Stimulated activated CD8-positive, alpha-beta memory T cell treated with anti-CD3 and anti-CD28 coated beads, Interleukin-15, amount 100 ng/mL, for 1 hour (primary cell): ENCODE measurements at regions not wholly inside any gene's neighbourhood (a gene's known extent, or its start where the extent isn't known, plus 50 kb on each side); places are given as distances from the start of the nearest gene placed in this dataset.

ENCODE experiments used
- DNase-seq: peaks from one replicate; pipeline ENCODE4 v3.0.0-alpha.2; 2020; ENCODE audit warnings: low read depth

DNA sequence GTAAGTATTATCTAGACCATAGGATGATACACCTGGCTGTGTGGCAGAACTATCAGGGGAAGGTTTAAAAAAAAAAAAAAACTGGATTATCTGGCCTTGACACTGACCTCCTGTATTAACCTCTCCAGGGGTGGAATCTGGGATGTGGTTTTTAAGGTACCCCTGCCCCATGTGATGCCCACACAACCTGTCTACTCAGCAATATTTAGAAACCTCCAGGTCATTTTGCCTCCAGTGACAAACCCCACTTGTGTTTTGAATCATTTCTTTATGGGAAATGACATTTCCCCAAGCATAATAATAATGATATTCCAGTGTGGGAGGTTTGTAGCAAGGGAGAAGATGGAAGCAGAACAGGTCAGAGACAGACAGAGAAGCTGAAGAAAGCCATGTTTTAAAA lies 179.1 kb downstream of the RSL24D1 start:
- no peak for DNase-seq

DNA sequence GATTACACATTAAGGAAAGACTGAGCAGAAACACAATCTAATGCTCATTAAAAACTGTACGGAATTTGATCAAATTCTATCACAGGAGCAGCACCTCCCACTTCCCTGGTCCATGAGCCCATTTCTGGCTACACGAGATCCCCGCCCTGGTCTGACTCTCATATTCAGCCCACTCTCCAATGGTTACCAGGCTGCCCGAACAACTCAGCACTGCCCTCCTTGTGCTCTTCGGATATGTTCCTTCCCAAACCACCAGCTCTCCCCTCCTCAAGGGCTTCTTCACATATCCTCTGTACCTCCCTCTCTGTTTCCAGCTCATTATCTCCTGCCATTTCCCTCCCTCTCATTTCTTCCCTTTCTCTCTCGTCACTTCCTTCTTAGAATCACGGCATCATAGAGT lies 180.5 kb downstream of the RSL24D1 start:
- no peak for DNase-seq

GRCh38 chr15:55015093-55015445 lies 181.7 kb downstream of the RSL24D1 start:
- DNase-seq = no peak

- no peak for DNase-seq
These were observed 182.2 kb downstream of the RSL24D1 start for GRCh38 chr15:55014391-55015092.

GRCh38 chr15:55008421-55008820 lies 188.3 kb downstream of the RSL24D1 start:
- DNase-seq = no peak

GRCh38 chr15:55007561-55007960 lies 189.2 kb downstream of the RSL24D1 start:
- DNase-seq = no peak

DNA sequence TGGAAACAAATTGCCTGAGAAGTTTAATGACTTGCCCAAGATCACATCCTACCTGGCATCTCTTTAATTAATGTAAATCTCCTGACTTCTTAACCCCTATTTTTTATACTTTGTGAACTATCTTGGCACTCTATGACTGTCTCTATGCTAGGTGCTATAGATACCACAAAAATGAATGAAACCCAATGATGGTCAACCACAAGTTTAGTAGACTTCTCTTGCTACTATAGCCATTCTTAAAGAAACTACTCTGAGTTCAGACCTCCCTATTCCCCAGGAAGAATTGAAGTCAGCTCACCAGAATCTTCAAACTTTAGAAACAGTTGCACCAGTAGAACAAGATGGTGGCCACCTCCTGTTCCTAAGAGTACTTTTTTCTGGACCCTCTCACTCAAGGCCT lies 191.1 kb downstream of the RSL24D1 start:
- DNase-seq = no peak

GRCh38 chr15:55003965-55004873 lies 192.5 kb downstream of the RSL24D1 start:
- no peak for DNase-seq

GRCh38 chr15:54998661-54999060 lies 198.1 kb downstream of the RSL24D1 start:
- no peak for DNase-seq

GRCh38 chr15:54990793-54991192 lies 205.9 kb downstream of the RSL24D1 start:
- no peak for DNase-seq

- no peak for DNase-seq
These were observed 208.9 kb downstream of the RSL24D1 start for GRCh38 chr15:54987881-54988280.

GRCh38 chr15:54979964-54980363 lies 216.8 kb downstream of the RSL24D1 start:
- no peak for DNase-seq

DNA sequence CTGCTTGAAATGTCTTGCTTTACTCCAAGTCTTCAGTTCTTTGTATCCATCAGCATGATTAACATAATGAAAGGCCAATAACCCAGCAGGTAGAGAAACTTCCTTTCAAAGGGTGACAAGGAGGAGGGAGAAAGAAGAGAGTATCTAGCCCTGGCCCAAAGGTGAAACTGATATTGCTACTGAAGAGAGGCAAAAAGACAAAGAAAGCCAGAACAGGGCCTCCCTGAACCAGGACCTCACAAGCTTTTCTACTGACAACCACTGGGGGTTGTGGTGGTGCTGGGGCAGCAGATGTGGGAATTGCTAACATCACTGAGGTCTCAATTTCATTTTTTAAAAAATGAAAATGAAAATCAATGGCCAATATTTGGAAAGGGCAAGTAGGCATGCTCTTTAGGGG lies 234.1 kb downstream of the RSL24D1 start:
- DNase-seq = no peak

DNA sequence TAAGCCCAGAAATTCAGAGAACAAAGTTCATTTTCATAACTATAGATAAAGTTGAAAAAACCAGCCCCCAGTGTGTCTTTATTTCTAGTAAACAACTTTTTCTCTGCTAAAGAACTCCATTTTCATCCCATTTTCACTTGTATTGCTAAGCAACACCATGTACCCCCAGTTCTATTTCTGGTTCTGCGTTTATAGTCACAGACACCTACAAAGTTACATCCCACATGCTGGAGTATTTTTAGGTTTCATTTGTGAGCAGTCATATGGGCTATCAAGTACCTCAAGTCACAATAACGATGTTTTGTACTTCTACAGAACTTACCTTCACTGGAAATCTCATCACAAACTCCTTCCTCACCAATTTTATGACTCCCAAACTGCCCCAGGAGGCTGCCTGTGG lies 236.5 kb downstream of the RSL24D1 start:
- DNase-seq = no peak

DNA sequence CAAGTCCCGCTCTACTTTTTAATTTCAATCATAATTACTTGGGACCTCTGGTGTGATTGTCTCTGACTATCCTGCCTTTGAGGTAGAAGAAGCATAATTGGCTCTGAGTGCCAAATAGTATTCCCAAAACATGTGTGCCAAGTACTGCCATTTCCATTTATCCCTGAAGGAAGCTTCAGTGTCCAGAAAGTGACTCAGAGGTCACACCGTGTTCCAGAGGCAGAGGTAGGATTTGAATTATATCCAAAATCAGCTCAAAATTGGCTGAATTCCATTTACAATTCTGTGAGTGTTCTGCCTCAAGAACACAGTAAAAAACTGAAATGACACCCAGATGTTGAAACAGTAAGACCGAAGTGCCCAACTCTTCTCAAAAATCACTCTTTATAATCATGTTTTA lies 255.3 kb downstream of the RSL24D1 start:
- DNase-seq = no peak

DNA sequence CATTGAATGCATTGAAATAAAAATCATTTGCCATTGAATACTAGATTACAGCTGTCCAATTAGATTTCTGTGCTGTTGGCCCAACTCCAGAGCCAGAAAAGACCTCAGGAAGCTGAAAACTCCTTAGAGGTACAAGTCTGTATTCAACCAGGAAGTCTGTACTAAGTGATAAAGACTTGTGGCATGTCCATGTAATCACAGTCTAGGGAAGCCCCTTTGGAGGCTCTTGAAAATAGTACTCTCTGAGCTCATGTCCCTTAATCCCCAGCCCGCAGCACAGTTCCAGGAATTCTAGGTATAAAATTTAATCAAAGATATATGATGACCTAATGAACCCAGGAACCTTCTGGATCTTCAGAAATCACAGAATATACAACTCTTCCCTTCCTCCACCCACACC lies 279.4 kb downstream of the RSL24D1 start:
- no peak for DNase-seq

DNA sequence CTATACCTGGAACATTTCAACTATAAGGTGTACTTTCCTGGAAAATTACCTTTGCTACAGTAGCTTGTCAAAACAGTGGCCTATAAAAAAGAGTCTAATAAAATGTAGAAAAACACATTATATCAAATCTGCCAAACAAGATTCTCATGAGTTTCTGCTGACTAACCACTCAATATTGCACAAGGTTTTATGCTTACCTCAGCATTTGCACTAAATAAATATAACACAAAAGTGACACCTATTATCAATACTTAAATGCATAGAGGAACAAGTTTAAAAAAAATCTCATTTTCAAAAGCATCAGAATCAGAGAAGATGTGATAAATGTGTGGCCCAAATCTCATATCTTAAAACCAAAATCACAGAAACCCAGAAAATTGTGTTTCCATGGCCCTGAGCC lies 281.4 kb downstream of the RSL24D1 start:
- DNase-seq = no peak

- no peak for DNase-seq
These were observed 312.4 kb downstream of the RSL24D1 start for GRCh38 chr15:54884312-54884711.

DNA sequence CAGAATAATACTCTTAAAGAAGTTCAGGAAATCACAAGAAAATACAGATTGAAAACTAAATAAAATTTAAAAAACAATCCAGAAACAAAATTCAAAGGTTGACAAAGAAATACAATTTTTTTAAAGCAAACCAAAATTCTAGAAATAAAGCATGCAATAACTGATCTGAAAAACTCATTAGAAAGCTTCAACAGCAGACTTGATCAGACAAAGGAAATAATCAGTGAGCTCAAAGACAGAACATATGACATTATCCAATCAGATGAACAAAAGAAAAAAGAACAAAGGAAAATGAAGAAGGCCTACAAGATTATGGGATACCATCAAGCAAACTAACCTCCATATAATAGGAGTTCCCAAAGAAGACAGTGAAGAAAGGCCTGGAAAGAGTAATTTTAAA lies 336.8 kb downstream of the RSL24D1 start:
- no peak for DNase-seq

DNA sequence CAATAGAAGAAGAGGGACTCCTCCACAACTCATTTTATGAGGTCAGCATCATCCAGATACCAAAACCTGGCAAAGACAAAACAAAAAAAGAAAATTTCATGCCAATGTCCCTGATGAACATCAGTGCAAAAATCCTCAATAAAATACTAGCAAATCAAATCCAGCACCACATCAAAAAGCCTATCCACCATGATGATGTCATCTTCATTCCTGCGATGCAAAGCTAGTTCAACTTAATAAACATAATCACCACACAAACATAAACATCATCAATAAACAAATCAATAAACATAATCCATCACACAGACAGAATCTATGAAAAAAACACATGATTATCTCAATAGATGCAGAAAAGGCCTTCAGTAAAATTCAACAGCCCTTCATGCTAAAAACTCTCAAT lies 342.1 kb downstream of the RSL24D1 start:
- DNase-seq = no peak

- no peak for DNase-seq
These were observed 346.6 kb downstream of the RSL24D1 start for GRCh38 chr15:54850101-54850500.

DNA sequence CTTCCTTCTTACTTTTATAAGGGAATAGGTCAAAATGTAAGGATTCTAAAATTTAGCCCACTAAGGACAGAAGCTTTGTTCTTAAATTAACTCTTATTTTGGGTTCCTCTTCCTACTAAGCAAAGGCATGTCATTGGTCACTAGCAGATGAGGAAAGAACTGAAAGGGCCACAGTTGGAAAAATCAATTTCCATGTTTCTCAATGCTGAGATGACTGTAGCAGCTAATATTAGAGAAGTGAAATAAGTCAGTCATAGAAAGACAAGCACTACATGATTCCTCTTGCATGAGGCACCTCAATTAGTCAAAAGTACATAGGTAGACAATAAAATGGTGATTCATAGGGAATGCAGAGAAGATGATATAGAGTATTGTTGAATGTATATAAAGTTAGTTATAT lies 353.7 kb downstream of the RSL24D1 start:
- no peak for DNase-seq

- no peak for DNase-seq
These were observed 354.9 kb downstream of the RSL24D1 start for GRCh38 chr15:54841701-54842305.
